SK-N-SH (cell line): ENCODE measurements at regions not wholly inside any gene's neighbourhood (a gene's known extent, or its start where the extent isn't known, plus 50 kb on each side); places are given as distances from the start of the nearest gene placed in this dataset.
A peak's percentile ranks its signal among the peaks of the same experiment; 100 is the strongest.

Experiments used
- CTCF ChIA-PET: fragments of 300-600, 350-600 bp; formaldehyde crosslinking; extraction: SDS; loops from one replicate; lab custom pipeline; 2021; lab: Yijun Ruan, JAX
- POLR2A ChIA-PET: fragments of 350-600 bp; sonication (Branson Sonifier 250); formaldehyde crosslinking; extraction: SDS; loops from one replicate; lab custom pipeline; 2020; ENCODE audit warnings: antibody characterized with exemption, inconsistent platforms; lab: Yijun Ruan, JAX
- DNase-seq: peaks from one replicate; pipeline ENCODE4 v3.0.0; 2012
- H2AFZ ChIP-seq: fragments of 200-600 bp; sonication (generic); 2 replicates; pipeline ENCODE4 v1.8.1; 2016; ENCODE audit warnings: antibody characterized with exemption, mild to moderate bottlenecking, low read depth
- H3F3A ChIP-seq: fragments of 200-600 bp; sonication (generic); replicated peaks from 2 replicates; pipeline ENCODE3; 2016; ENCODE audit warnings: antibody characterized with exemption, mild to moderate bottlenecking; ENCODE audit not compliant: insufficient read depth
- H3K27ac ChIP-seq, 2 experiments: fragments of 200-500 bp in 1 of 2; fragments of 200-600 bp in 1 of 2; sonication (Bioruptor generic) in 1 of 2; sonication (generic), shearing (Covaris generic) in 1 of 2; 2 replicates each; pipeline versions ENCODE4 v1.5.1 to v1.6.1; 2014 to 2016; ENCODE audit warnings: low read depth in 2 of 2, inconsistent platforms in 1 of 2, low read length in 1 of 2, mild to moderate bottlenecking in 1 of 2, mixed read lengths in 1 of 2
- H3K27me3 ChIP-seq: fragments of 200-600 bp; sonication (generic), shearing (Covaris generic); 2 replicates; pipeline ENCODE4 v1.6.1; 2016; ENCODE audit warnings: mixed run types; ENCODE audit not compliant: insufficient read depth
- H3K36me3 ChIP-seq, 2 experiments: fragments of 200-500 bp in 1 of 2; fragments of 200-600 bp in 1 of 2; sonication (Bioruptor generic) in 1 of 2; sonication (generic) in 1 of 2; replicated peaks in 1 of 2; 2 replicates each; pipeline versions ENCODE3 to v1.5.1; 2014 to 2016; ENCODE audit warnings: low read length in 1 of 2, mild to moderate bottlenecking in 1 of 2; ENCODE audit not compliant: insufficient read depth in 2 of 2, control insufficient read depth in 1 of 2
- H3K4me1 ChIP-seq, 2 experiments: fragments of 200-500 bp in 1 of 2; fragments of 200-600 bp in 1 of 2; sonication (Bioruptor generic) in 1 of 2; sonication (generic), shearing (Covaris generic) in 1 of 2; 2 replicates each; pipeline versions ENCODE4 v1.5.1 to v1.6.1; 2014 to 2016; ENCODE audit warnings: low read depth in 1 of 2, low read length in 1 of 2, mixed run types in 1 of 2; ENCODE audit not compliant: insufficient read depth in 2 of 2, control insufficient read depth in 1 of 2
- H3K4me2 ChIP-seq: fragments of 200-600 bp; sonication (generic), shearing (Covaris generic); 2 replicates; pipeline ENCODE4 v1.6.1; 2017; ENCODE audit warnings: mixed run types
- H3K4me3 ChIP-seq, 2 experiments: fragments of 200-500 bp in 1 of 2; fragments of 200-600 bp in 1 of 2; sonication (Bioruptor generic) in 1 of 2; sonication (generic), shearing (Covaris generic) in 1 of 2; 2 replicates each; pipeline versions ENCODE4 v1.5.1 to v1.8.1; 2014 to 2016; ENCODE audit warnings: low read depth in 2 of 2, inconsistent platforms in 1 of 2, low read length in 1 of 2, mild to moderate bottlenecking in 1 of 2, mixed read lengths in 1 of 2, moderate library complexity in 1 of 2
- H3K79me2 ChIP-seq: fragments of 200-600 bp; sonication (generic); 2 replicates; pipeline ENCODE4 v1.8.1; 2017; ENCODE audit warnings: mild to moderate bottlenecking; ENCODE audit not compliant: insufficient read depth
- H3K9ac ChIP-seq: fragments of 200-600 bp; sonication (generic); 2 replicates; pipeline ENCODE4 v1.6.1; 2017; ENCODE audit warnings: mixed run types
- H3K9me2 ChIP-seq: fragments of 200-600 bp; sonication (generic); 2 replicates; pipeline ENCODE4 v1.6.1; 2017; ENCODE audit warnings: mixed run types
- H3K9me3 ChIP-seq: fragments of 200-600 bp; sonication (generic); 2 replicates; pipeline ENCODE4 v1.6.1; 2017; ENCODE audit warnings: mixed run types, mild to moderate bottlenecking, moderate library complexity
- H4K20me1 ChIP-seq: fragments of 200-600 bp; sonication (generic); 2 replicates; pipeline ENCODE4 v1.6.1; 2017; ENCODE audit warnings: mild to moderate bottlenecking, mixed run types; ENCODE audit not compliant: insufficient read depth
- CTCF ChIP-seq: fragments of 200-600 bp; sonication (generic); IDR thresholded peaks from 2 replicates; pipeline ENCODE4 v1.6.1; 2017; ENCODE audit warnings: antibody characterized with exemption, mild to moderate bottlenecking, moderate library complexity
- EP300 ChIP-seq, 2 experiments: IDR thresholded peaks; 2 replicates each; pipeline versions ENCODE4 v1.4.0 to v1.6.1; 2012; ENCODE audit warnings: borderline replicate concordance in 1 of 2, low read depth in 1 of 2, low read length in 1 of 2
- GABPA ChIP-seq: IDR thresholded peaks from 2 replicates; pipeline ENCODE4 v1.4.0; 2012; ENCODE audit warnings: low read depth, mild to moderate bottlenecking
- GATA2 ChIP-seq: sonication (generic); formaldehyde crosslinking; IDR thresholded peaks from 2 replicates; pipeline ENCODE4 v1.5.0; 2020; ENCODE audit warnings: mild to moderate bottlenecking, missing genetic modification reagents
- MXI1 ChIP-seq: IDR thresholded peaks from 2 replicates; pipeline ENCODE4 v1.6.1; 2012; ENCODE audit warnings: mild to moderate bottlenecking, low read depth, low read length, improper control_type of control experiment
- NFIC ChIP-seq: IDR thresholded peaks from 2 replicates; pipeline ENCODE4 v1.4.0; 2012; ENCODE audit warnings: borderline replicate concordance
- NRF1 ChIP-seq: IDR thresholded peaks from 2 replicates; pipeline ENCODE4 v1.6.1; 2012; ENCODE audit warnings: low read depth, mild to moderate bottlenecking, low read length
- POLR2AphosphoS5 ChIP-seq: IDR thresholded peaks from 2 replicates; pipeline ENCODE4 v1.6.1; 2012; ENCODE audit warnings: low read depth, low read length
- RAD21 ChIP-seq: IDR thresholded peaks from 2 replicates; pipeline ENCODE4 v1.6.1; 2012; ENCODE audit warnings: mild to moderate bottlenecking, low read length
- RXRA ChIP-seq: IDR thresholded peaks from 2 replicates; pipeline ENCODE4 v1.4.0; 2012; ENCODE audit warnings: low read depth, mild to moderate bottlenecking, borderline replicate concordance
- SMC3 ChIP-seq: IDR thresholded peaks from 2 replicates; pipeline ENCODE4 v1.6.1; 2012; ENCODE audit warnings: low read depth, low read length, improper control_type of control experiment
- TCF12 ChIP-seq: IDR thresholded peaks from 2 replicates; pipeline ENCODE4 v1.4.0; 2012
- ZBTB33 ChIP-seq: IDR thresholded peaks from 2 replicates; pipeline ENCODE4 v1.4.0; 2012; ENCODE audit warnings: low read depth, borderline replicate concordance
- WGBS: methylation state at CpG from one replicate; pipeline ENCODE4 v1.1.6; 2017; ENCODE audit warnings: low lambda C conversion rate; 5-methylcytosine and 5-hydroxymethylcytosine counted together

- CTCF ChIA-PET, result interaction anchor here (1.3 to 18.8 kb wide), 7 partner anchors 24 to 434 kb away, joined by 3 to 247 read pairs (median 54); no protein-coding TSS in a partner anchor
- no peak for TF ChIP-seq RXRA
- TF ChIP-seq, all 33 proteins: peak for 0
- POLR2A ChIA-PET, result no interaction called here
Observed at GRCh38 chr2:37830636-37831035, 94.5 kb upstream of the RMDN2 start.

GRCh38 chr2:37831081-37831780, 93.9 kb upstream of the RMDN2 start:
- no peaks in the 10 kb centered on the region for H3K36me3 ChIP-seq
- DNase-seq, result no peak
- no peak overlapping the region for H3K9ac ChIP-seq
- no peaks in the 10 kb centered on the region for H3K27me3 ChIP-seq
- ChIA-PET POLR2A (interaction anchor here (0.6 kb wide), 1 partner anchor 25 kb away, joined by 3 read pairs; no protein-coding TSS in a partner anchor), CTCF (interaction anchor here (0.9 to 18.8 kb wide), 20 partner anchors 13 to 599 kb away, joined by 3 to 247 read pairs (median 8); partner anchors contain the start of genes CDC42EP3, CEBPZ and NDUFAF7)
- H3K9me3 ChIP-seq, result no peaks in the 10 kb centered on the region
- H3K9me2 ChIP-seq, result no peaks in the 10 kb centered on the region
- H4K20me1 ChIP-seq, result no peaks in the 10 kb centered on the region
- H3K4me3 ChIP-seq, result no peak overlapping the region
- no peak for TF ChIP-seq ZBTB33
- TF ChIP-seq EP300 (IDR thresholded peaks at IDR 0.05; ENCODE audit: borderline replicate concordance in 1 of 2, low read depth in 1 of 2, low read length in 1 of 2), result no peak
- H3K4me1 ChIP-seq, result peaks cover 15 to 21% of the 10 kb centered on the region in 2 experiments
- H2AFZ ChIP-seq, result no peak overlapping the region
- H3K27ac ChIP-seq, result peak overlapping the region in 1 of 2 experiments; percentile 11; a peak in 1 of 4 replicates
- peaks cover 4% of the 10 kb centered on the region for H3F3A ChIP-seq
- H3K4me2 ChIP-seq, result no peak overlapping the region
- H3K79me2 ChIP-seq, result no peaks in the 10 kb centered on the region
- WGBS, result 97% methylated on average over 5 of the region's 5 CpGs

More at GRCh38 chr2:37830636-37831035, 94.5 kb upstream of the RMDN2 start:
- no peaks in the 10 kb centered on the region for H3K27me3 ChIP-seq
- H3F3A ChIP-seq, result peaks cover 4% of the 10 kb centered on the region
- H3K4me2 ChIP-seq, result no peak overlapping the region
- H3K9me2 ChIP-seq, result no peaks in the 10 kb centered on the region
- peaks cover 15 to 21% of the 10 kb centered on the region in 2 experiments for H3K4me1 ChIP-seq
- no peak for DNase-seq
- H3K9ac ChIP-seq, result no peak overlapping the region
- no peak overlapping the region for H3K27ac ChIP-seq
- H4K20me1 ChIP-seq, result no peaks in the 10 kb centered on the region
- no peaks in the 10 kb centered on the region for H3K9me3 ChIP-seq
- no peak overlapping the region for H3K4me3 ChIP-seq
- no peaks in the 10 kb centered on the region for H3K36me3 ChIP-seq
- H2AFZ ChIP-seq, result no peak overlapping the region
- H3K79me2 ChIP-seq, result no peaks in the 10 kb centered on the region
- WGBS, result 87% methylated on average over 2 of the region's 2 CpGs

- WGBS, result 43% methylated on average over 3 of the region's 3 CpGs
- Histone ChIP-seq H3K36me3 (no peaks in the 10 kb centered on the region), H2AFZ (peak overlapping the region; percentile 24; the same call in 1 of the 2 replicates), H3F3A (peaks cover 4% of the 10 kb centered on the region), H3K9me3 (no peaks in the 10 kb centered on the region), H3K79me2 (no peaks in the 10 kb centered on the region), H3K4me2 (no peak overlapping the region), H3K4me3 (no peak overlapping the region), H4K20me1 (no peaks in the 10 kb centered on the region), H3K27ac (peak overlapping the region in 1 of 2 experiments; percentile 53; a peak in 2 of 4 replicates), H3K27me3 (no peaks in the 10 kb centered on the region), H3K9me2 (no peaks in the 10 kb centered on the region), H3K4me1 (peaks cover 14 to 21% of the 10 kb centered on the region in 2 experiments), H3K9ac (no peak overlapping the region)
- TF ChIP-seq POLR2AphosphoS5 (no peak), CTCF (peak; percentile 97), NFIC (peak; percentile 10; the same call in 1 of the 2 replicates), SMC3 (peak; percentile 99), RAD21 (peak; percentile 99), TCF12 (peak; percentile 29; the same call in 1 of the 2 replicates), EP300 (IDR thresholded peaks at IDR 0.05; ENCODE audit: borderline replicate concordance in 1 of 2, low read depth in 1 of 2, low read length in 1 of 2) (peak in 1 of 2 experiments; percentile 18; a peak in 1 of 4 replicates), MXI1 (0 out of 2 replicates have a peak, but pooled peaks have one; percentile 35), GATA2 (CRISPR knock-in tag) (0 out of 2 replicates have a peak, but pooled peaks have one; percentile 11), GABPA (no peak), NRF1 (no peak)
- CTCF ChIA-PET, result interaction anchor here (0.5 to 18.8 kb wide), 70 partner anchors 8 to 642 kb away, joined by 3 to 247 read pairs (median 4); partner anchors contain the start of genes CEBPZ and NDUFAF7
- POLR2A ChIA-PET, result interaction anchor here (0.6 to 1.3 kb wide), 4 partner anchors 24 to 418 kb away, joined by 3 to 13 read pairs (median 6); no protein-coding TSS in a partner anchor
- peak; percentile 81 for DNase-seq
Observed at GRCh38 chr2:37832590-37833197, 92.4 kb upstream of the RMDN2 start.
